ENCODE measurements at regions not wholly inside any gene's neighbourhood (a gene's known extent, or its start where the extent isn't known, plus 50 kb on each side); places are given as distances from the start of the nearest gene placed in this dataset.

- no peak for DNase-seq (ENCODE audit: low spot score)
- TF ChIP-seq CTCF (IDR thresholded peaks at IDR 0.05; ENCODE audit: extremely low read depth, insufficient read depth, missing control alignments), result no peak
- in situ Hi-C loops (cut with MboI; ENCODE audit: low pct_unique_long_range_greater_than_20kb, low sequenced_read_pairs, unreplicated experiment), result no loop called here
Observed at GRCh38 chr15:95259965-95260364, 1028.6 kb downstream of the MCTP2 start.

GRCh38 chr15:95260856-95261255, 1029.5 kb downstream of the MCTP2 start:
- DNase-seq (ENCODE audit: low spot score), result no peak
- in situ Hi-C loops (cut with MboI; ENCODE audit: low pct_unique_long_range_greater_than_20kb, low sequenced_read_pairs, unreplicated experiment), result no loop called here
- TF ChIP-seq CTCF (IDR thresholded peaks at IDR 0.05; ENCODE audit: extremely low read depth, insufficient read depth, missing control alignments), result no peak

DNA sequence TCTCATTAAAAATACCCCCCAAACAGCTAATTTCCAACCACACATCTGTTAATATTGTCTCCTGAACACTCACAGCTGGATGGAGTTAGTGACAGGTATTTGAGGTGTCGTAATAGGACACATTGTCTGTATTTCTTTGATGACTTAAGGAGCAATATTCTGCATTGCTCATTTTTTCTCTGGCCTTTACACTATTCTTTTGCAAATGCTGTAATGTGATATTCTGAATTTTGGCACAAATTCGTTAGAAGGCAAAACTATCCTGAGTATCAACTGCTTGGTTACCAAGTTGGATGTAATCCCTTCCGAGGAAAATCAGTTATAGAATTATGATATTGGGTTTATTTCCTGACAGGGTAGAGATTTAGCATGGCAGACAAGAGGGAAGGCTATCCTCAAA, 1030.2 kb downstream of the MCTP2 start:
- no peak for DNase-seq (ENCODE audit: low spot score)
- in situ Hi-C loops (cut with MboI; ENCODE audit: low pct_unique_long_range_greater_than_20kb, low sequenced_read_pairs, unreplicated experiment), result no loop called here
- no peak for TF ChIP-seq CTCF (IDR thresholded peaks at IDR 0.05; ENCODE audit: extremely low read depth, insufficient read depth, missing control alignments)

DNA sequence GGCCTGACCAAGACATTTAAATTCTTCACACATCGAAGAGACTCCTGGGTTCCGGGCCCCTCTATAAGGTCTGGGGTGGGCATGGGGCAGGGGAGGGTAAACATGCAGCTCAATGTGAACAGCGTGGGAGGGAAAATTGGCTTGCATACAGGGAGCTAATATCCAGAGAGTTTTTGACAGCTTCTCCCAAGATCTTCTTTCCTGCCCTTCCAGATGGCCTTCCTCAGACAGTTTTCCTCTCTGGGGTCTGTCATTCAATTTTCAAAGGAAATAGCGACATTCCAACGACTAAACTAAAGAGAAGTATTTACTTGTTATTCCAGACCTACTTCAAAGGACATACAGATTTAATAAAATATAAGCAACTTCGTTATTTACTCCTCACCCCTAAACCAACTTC, 1030.6 kb downstream of the MCTP2 start:
- TF ChIP-seq CTCF (IDR thresholded peaks at IDR 0.05; ENCODE audit: extremely low read depth, insufficient read depth, missing control alignments), result no peak
- DNase-seq (ENCODE audit: low spot score), result no peak
- in situ Hi-C loops (cut with MboI; ENCODE audit: low pct_unique_long_range_greater_than_20kb, low sequenced_read_pairs, unreplicated experiment), result no loop called here

DNA sequence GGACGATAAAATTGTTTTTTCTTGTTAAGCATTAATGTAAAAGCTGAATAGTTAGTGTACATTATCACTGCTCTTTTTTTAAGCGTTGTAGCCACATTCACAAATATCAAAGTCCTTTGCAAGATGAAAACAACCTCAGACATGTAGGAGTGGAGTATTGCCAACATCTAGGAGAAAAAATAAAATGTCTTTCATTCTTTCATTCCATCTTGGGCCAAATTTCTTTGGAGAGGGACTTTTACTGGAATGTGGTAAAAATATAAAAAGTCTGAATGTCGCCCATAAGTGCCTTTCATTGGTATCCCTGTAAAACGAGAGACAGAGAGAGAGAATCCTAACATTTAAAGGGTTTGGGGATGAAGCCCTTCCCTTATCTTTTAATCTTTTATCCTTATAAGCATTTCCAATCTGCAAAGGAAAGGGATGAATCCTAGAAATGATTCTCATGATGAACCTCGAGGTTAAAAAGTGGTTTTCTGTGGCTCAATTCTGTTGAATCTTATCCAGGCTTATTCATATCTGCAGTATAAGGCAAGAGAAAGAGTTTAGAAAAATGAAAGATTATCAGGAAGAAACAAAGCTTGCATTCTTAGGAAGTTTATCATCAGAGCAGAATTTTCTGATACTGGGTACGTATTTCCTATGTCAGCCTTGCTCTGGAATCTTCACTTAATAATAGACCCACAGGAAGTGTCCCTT, 1031.7 kb downstream of the MCTP2 start:
- in situ Hi-C loops (cut with MboI; ENCODE audit: low pct_unique_long_range_greater_than_20kb, low sequenced_read_pairs, unreplicated experiment), result no loop called here
- DNase-seq (ENCODE audit: low spot score), result no peak

DNA sequence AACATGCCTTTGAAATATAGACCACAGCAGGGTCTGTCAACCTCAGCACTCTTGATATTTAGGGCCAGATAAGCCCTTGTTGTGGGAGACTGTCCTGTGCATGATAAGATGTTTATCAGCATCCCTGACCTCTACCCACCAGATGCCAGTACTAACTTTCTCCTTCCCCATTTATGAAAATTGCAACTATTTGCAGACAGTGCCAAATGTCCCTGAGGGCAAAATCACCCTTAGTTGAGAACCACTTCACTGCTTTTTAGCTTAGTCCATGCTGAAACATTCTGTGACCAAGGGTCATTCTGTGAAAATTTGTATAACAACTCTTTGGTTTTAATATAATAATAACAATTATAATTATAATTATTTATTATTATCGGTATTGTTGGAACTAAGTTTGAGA, 1032.4 kb downstream of the MCTP2 start:
- TF ChIP-seq CTCF (IDR thresholded peaks at IDR 0.05; ENCODE audit: extremely low read depth, insufficient read depth, missing control alignments), result no peak
- in situ Hi-C loops (cut with MboI; ENCODE audit: low pct_unique_long_range_greater_than_20kb, low sequenced_read_pairs, unreplicated experiment), result no loop called here
- no peak for DNase-seq (ENCODE audit: low spot score)

More for the DNA sequence above, 1031.7 kb downstream of the MCTP2 start:
- TF ChIP-seq CTCF (IDR thresholded peaks at IDR 0.05; ENCODE audit: extremely low read depth, insufficient read depth, missing control alignments), result no peak
